GM18502 (cell line): ENCODE measurements at regions not wholly inside any gene's neighbourhood (a gene's known extent, or its start where the extent isn't known, plus 50 kb on each side); places are given as distances from the start of the nearest gene placed in this dataset.
A peak's percentile ranks its signal among the peaks of the same experiment; 100 is the strongest.
"Not testable (repeated sequence)": the region's sequence is repeated elsewhere in the genome, so short reads cannot be mapped to it uniquely, and the experiment has no call there.

Experiments
- ATAC-seq: cut with Tn5 transposase; IDR thresholded peaks from one replicate; pipeline ENCODE4 v1.9.1; 2021; ENCODE audit warnings: mild to moderate bottlenecking; ENCODE audit not compliant: unreplicated experiment, poor library complexity

GRCh38 chr17:45554479-45554878 is 64.0 kb upstream of the PLEKHM1 start:
- not testable (repeated sequence) for ATAC-seq

DNA sequence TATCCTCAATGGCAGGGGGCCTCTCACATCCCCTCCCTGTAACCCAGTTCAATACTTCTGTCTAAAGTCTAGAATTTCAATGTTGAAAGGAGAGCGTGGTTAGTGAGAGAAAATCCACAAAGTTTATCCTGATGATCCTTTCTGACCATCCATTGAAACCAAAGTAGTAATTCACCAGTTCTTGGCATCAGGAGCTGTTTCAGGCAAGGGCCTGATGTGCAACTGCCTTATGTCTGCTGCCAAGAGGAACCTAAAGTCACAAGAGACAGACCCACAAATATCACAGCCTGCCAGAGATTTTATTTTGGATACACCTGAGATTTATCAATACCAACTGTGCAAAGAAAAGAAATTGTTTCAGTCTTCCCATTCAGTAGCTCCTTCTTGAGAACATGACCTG is 68.3 kb upstream of the PLEKHM1 start:
- ATAC-seq: not testable (repeated sequence)

DNA sequence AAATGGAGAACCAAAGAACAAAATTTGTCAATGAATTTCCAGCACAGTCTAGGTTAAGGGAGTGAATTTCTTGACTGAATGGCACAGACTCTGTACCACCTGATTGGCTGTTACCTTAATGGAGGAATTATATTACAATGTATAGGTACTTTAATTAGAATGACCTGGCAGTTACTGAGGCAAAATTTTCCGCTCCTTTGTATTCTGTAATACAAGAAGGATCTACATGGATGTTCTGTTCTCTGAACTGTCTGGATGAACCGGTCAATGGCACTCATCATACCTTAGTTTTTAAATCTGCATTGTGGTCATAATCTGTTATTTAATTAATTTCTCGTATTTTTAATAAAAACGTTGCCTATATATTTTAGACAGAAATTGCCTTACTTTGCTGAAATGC is 72.3 kb upstream of the PLEKHM1 start:
- not testable (repeated sequence) for ATAC-seq

DNA sequence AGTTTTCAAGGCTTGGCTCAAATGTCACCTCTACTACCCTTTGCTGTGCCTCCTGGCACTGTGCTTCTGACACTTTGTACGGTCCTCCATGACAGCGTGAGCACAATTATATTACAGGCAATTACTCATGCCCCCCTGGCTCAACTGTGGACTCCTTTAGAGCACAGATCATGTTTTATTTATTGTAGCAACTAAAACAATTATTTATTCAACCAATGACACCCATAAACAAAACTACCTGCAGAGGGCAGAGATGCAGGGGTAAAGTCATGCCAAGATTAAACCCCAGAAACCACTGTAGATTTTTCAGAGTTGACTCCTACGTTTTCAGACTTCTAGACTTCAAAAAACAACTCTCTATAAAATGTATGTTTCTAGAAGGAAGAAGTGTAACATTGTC is 72.8 kb upstream of the PLEKHM1 start:
- not testable (repeated sequence) for ATAC-seq

GRCh38 chr17:45568275-45568674 is 77.8 kb upstream of the PLEKHM1 start:
- not testable (repeated sequence) for ATAC-seq

DNA sequence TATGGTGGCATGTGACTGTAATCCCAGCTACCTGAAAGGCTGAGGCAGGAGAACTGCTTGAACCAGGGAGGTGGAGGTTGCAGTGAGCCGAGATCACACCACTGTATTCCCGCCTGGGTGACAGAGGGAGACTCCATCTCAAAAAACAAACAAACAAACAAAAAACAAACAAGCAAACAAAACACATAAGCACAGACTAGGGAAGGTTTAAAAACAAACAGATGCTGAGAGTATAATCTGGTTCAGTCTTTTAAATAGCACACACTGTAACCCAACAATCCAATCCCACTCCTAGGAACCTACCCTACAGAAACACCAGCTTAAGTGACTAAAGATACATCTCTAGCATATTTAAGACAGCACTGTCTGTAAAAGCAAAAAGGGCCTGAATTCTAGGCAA is 82.8 kb upstream of the PLEKHM1 start:
- not testable (repeated sequence) for ATAC-seq

DNA sequence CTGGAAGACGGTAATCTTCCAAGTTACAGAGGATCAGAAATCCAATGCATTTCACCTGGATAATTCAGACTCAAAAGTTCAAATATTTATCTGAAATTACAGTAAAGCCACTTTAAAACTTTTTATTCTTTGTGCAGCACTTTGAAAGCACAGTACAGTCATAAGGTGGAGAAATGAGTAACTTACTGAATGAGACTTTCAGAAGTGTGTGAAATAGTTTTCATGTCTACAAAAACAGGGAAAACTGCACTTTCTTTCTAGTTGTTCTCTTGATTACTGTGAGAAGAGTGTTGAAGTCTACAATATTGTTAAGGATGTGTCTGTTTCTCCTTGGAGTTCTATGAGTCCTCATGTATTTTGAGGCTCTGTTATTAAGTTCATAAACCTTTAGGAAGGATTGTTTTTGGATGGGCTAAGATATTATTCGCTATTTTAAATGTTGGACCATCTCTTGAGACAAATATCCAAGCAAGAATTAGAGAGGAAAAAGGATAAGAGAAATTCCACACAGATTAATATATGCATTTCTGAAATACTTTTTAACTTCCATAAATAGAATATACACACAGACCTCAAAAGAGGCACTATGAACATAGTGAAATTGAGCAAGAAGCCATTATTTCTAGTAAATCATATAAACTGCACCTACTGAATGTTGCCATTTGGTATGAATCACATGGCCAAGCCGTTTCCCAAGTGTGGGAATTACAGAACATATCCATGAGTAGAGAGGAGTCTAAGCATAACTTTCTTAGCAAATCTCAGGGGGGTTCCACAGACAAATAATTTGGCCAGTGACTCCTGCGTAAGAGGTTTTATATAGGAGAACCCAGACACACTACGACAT is 83.6 kb upstream of the PLEKHM1 start:
- ATAC-seq: no peak

DNA sequence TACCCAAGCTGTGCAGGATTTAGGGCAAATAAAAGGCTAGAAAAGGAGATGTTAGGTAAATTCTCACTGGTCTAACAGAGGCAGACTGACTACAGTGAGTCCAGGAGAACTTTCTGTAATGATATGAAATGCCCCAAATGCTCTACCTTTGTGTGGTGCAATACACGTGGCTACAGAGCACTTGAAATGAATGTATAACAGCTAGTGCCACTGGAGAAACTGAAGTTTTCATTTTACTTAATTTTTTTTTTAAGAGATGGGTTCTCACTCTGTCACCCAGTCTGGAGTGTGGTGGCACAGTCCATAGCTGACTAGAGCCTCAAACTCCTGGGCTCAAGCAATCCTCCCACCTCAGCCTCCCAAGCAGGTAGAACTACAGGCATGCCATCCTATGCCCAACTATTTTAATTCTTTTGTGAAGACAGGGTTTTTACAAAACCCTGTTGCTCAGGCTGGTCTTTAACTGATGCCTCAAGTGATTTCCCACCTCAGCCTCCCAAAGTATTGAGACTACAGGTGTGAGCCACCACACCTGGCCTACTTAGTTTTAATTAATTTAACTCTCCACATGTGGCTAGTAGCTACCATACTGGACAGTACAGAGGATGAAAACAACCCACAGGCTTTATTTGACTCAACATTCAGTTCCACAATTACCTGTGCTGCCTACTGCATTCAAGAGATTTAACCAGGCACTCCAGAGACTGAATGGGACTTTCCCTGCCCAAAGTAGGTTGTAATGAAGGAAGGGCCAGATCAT is 84.8 kb upstream of the PLEKHM1 start:
- ATAC-seq: no peak

- not testable (repeated sequence) for ATAC-seq
Measured at GRCh38 chr17:45576527-45577307, 86.2 kb upstream of the PLEKHM1 start.

DNA sequence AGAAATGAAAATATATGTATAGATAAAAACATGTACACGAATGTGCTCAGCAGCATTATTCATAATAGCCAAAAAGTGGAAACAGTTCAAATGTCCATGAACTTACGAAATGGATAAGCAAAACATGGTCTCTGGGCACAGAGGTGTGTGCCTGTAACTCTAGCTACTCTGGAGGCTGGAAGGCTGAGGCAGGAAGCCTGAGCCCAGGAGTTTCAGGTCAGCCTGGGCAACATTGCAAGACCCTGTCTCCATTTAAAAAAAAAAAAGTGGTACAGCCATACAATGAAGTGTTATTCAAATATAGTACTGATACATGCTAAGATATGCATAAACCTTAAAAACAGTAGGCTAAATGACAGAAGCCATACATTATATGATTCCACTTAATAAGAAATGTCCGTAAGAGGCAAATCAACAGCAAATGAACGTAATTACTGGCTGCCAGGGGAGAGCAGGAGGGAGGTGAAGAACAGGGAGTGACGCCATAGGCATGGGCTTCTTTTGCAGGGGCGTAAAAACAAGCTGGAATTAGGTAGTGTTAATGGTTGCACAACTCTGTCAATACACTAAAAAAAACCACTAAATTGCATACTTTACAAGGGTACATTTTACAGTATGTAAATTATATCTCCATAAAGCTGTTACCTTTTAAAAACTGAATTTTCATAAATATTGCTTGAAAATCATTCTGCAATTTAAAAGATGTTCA is 87.2 kb upstream of the PLEKHM1 start:
- no peak for ATAC-seq

GRCh38 chr17:45578516-45579455 is 88.3 kb upstream of the PLEKHM1 start:
- no peak for ATAC-seq

DNA sequence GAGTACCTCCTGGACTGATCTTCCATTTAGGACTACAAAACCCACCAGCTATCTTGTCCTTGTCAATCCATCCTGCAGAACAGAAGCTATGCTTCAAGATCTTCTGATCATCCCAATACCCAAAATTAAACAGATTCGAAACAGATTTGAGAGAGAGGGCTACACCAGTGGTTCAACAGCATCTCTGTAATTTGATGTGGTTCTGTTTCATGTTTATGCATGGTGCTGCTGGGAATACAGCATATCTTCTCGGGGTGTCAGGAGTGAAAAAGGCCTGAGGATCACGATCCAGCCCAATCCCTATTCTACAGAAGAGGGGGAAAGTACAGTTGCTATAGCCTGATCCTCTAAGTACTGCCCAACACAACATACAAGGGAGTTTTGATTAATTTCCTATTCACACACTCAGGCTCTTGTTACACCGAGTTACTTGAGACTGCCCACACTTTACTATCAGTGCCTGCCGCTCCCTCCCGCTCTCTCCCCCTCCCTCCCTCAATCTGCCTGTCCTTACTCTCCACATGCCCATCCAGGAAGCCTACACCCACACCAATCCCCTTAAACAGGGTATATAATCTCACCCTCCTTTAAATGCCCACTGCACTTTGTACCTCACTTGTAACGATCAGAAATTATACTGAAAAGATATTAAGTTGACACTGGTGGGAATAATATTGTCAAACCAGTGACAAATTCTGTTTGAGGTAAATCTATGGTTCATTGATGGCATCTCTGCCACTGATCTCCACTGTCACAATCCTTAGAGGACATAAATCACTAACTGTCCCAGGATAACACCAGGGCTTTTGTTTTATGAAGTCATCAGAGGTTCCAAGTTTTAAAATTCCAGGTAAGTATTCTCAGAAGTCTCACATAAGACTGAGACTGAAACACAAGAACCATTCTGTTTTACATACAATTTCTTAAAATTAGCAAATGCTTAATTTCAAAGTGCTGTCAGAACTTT is 89.3 kb upstream of the PLEKHM1 start:
- ATAC-seq: no peak

GRCh38 chr17:45580924-45581323 is 90.4 kb upstream of the PLEKHM1 start:
- ATAC-seq: no peak

DNA sequence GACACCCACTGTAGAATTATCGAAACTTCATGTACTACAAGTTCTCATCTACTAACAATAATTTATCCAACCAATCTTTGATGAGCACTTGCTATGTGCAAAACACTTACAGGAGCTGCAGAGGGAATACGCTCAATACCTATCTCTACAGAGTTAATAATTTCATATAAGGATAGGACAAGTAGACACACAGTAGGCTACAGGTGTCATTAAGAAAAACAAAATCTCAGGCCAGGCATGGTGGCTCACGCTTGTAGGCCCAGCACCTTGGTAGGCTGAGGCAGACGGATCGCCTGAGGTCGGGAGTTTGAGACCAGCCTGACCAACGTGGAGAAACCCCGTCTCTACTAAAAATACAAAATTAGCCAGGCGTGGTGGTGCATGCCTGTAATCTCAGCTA is 91.3 kb upstream of the PLEKHM1 start:
- no peak for ATAC-seq

DNA sequence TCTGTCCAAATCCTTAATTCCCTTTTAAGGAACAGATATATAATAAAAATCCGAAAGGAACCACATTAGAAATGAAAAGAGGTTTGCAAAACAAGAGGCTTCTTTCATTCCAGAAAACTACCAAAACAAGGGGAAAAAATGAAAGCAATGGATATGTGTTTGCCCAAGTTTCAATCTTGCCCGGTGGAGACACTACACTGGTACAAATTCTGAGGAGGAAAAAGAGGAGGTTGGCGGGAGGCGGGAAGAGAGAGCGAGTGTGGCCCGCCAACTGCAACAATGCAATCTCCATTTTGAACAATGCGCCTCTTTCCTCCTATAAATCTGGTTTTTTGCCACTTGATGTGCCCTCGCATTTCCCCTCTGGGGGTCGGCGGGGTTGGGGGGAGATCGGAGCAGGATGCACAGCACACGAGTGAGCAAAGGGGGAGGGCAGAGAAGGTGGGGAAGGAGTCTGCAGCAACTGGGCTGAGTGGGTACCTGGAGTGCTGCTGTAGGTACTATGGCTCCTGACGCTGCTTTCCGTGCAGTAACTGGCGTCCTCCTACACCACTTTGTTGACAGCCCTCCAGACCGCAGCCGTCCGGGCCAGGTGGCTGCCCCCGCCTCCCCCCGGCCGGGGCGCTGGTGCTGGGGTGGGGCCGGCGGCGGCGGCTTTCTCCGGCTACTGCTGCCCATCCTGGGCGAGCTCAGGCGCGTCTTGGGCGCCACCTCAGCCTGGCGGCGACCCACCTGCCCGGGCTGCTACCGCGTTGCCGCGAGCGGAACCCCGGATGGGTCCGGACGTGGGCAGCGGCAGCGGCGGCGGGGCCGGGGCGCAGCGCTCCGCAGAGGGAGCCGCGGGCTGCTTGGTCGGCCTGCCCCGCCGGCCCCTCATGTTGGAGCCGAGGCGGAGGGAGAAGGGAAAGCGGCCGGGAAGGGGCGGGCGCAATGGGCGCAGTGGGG is 93.8 kb upstream of the PLEKHM1 start:
- ATAC-seq: peak; percentile 50

GRCh38 chr17:45585037-45585733 is 94.7 kb upstream of the PLEKHM1 start:
- peak; percentile 70 for ATAC-seq
